Stomach (tissue), 4 donors: ENCODE measurements at regions not wholly inside any gene's neighbourhood (a gene's known extent, or its start where the extent isn't known, plus 50 kb on each side); places are given as distances from the start of the nearest gene placed in this dataset.

Experiments
- POLR2A ChIP-seq, 4 donors: fragments of 450-650 bp; IDR thresholded peaks; one replicate each; pipeline ENCODE4 v1.6.1; 2016; ENCODE audit warnings: antibody characterized with exemption in 4 of 4, control low read depth in 2 of 4, mild to moderate bottlenecking in 1 of 4, moderate library complexity in 1 of 4
- TF ChIP-seq, protein P1 (sequence below), 7 experiments: fragments of 450-650 bp in 4 of 7; fragments of 200-600 bp in 3 of 7; sonication (generic) in 3 of 7; IDR thresholded peaks; one replicate each; pipeline ENCODE4 v1.5.1; 2016 to 2019; ENCODE audit warnings: antibody characterized with exemption in 7 of 7, control low read depth in 2 of 7, mild to moderate bottlenecking in 1 of 7

DNA sequence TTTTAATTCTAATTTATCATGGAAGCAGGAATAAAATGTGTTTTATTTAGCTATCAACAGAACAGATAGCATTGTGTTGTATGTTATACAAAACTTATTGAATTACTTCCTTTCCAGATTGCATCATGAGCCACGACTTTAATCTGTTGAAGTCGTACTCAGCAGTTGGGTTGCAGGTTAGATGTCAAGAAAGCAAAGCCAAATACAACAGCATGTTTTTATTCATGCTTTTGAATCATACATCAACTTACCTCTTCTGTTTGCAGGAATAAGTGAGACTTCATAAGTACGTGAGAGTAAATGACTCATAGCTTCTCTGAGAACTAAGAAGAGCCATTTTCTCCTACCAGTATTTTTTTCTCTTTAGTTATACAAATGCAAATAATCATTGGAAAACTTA, 110.8 kb upstream of the ADGRL4 start:
- TF ChIP-seq, protein P1, sequence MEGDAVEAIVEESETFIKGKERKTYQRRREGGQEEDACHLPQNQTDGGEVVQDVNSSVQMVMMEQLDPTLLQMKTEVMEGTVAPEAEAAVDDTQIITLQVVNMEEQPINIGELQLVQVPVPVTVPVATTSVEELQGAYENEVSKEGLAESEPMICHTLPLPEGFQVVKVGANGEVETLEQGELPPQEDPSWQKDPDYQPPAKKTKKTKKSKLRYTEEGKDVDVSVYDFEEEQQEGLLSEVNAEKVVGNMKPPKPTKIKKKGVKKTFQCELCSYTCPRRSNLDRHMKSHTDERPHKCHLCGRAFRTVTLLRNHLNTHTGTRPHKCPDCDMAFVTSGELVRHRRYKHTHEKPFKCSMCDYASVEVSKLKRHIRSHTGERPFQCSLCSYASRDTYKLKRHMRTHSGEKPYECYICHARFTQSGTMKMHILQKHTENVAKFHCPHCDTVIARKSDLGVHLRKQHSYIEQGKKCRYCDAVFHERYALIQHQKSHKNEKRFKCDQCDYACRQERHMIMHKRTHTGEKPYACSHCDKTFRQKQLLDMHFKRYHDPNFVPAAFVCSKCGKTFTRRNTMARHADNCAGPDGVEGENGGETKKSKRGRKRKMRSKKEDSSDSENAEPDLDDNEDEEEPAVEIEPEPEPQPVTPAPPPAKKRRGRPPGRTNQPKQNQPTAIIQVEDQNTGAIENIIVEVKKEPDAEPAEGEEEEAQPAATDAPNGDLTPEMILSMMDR (IDR thresholded peaks at IDR 0.05) = no peak
- TF ChIP-seq POLR2A (IDR thresholded peaks at IDR 0.05) = no peak
